Endothelial cell of umbilical vein (primary cell): ENCODE measurements at regions not wholly inside any gene's neighbourhood (a gene's known extent, or its start where the extent isn't known, plus 50 kb on each side); places are given as distances from the start of the nearest gene placed in this dataset.

Experiments used
- EZH2 ChIP-seq: IDR thresholded peaks from 2 replicates; pipeline ENCODE4 v1.6.1; 2012; ENCODE audit warnings: borderline replicate concordance, low read depth, mild to moderate bottlenecking, moderate library complexity, low read length, inconsistent platforms; ENCODE audit not compliant: severe bottlenecking
- GATA2 ChIP-seq: IDR thresholded peaks from 2 replicates; pipeline ENCODE4 v1.7.0; 2011; ENCODE audit warnings: low read depth, mild to moderate bottlenecking, moderate library complexity, mixed read lengths, low read length; ENCODE audit not compliant: insufficient read length, insufficient read depth
- POLR2A ChIP-seq: IDR thresholded peaks from 2 replicates; pipeline ENCODE4 v1.6.1; 2012; ENCODE audit warnings: low read depth, mild to moderate bottlenecking, control low read depth, low read length
- POLR2AphosphoS5 ChIP-seq: IDR thresholded peaks from 2 replicates; pipeline ENCODE4 v1.6.1; 2012; ENCODE audit warnings: low read depth, mild to moderate bottlenecking, control low read depth, low read length, moderate library complexity; ENCODE audit not compliant: insufficient read depth
- TF ChIP-seq, protein P1 (sequence below), 2 donors: IDR thresholded peaks; 1 replicate in 1 of 2; 2 replicates in 1 of 2; pipeline ENCODE4 v1.5.1; 2011; ENCODE audit warnings: low read length in 2 of 2, mild to moderate bottlenecking in 2 of 2, moderate library complexity in 2 of 2, control low read depth in 1 of 2, inconsistent platforms in 1 of 2, low read depth in 1 of 2; ENCODE audit not compliant: insufficient read depth in 1 of 2; ENCODE audit errors: extremely low read depth in 1 of 2

DNA sequence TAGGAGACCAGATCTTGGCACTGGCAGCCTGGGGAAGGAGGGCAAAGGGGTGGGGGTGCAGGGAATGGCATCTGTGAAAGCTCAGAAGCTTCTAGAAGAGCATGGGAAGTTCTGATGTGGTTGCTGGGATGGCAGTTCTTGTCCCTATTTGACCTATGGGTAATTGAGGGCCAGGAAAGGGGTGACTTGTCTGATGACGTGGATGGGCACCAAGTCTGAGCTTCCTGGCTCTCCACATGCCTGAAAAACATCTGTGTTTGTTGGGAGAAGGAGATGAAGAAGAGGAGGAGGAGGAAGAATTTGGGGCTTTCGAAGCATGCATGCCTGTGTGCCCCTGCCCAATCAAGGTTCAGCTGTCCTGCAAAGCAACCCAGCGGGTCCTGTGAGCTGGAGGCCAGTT, 158.8 kb downstream of the SMAD6 start:
- TF ChIP-seq, protein P1, sequence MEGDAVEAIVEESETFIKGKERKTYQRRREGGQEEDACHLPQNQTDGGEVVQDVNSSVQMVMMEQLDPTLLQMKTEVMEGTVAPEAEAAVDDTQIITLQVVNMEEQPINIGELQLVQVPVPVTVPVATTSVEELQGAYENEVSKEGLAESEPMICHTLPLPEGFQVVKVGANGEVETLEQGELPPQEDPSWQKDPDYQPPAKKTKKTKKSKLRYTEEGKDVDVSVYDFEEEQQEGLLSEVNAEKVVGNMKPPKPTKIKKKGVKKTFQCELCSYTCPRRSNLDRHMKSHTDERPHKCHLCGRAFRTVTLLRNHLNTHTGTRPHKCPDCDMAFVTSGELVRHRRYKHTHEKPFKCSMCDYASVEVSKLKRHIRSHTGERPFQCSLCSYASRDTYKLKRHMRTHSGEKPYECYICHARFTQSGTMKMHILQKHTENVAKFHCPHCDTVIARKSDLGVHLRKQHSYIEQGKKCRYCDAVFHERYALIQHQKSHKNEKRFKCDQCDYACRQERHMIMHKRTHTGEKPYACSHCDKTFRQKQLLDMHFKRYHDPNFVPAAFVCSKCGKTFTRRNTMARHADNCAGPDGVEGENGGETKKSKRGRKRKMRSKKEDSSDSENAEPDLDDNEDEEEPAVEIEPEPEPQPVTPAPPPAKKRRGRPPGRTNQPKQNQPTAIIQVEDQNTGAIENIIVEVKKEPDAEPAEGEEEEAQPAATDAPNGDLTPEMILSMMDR (IDR thresholded peaks at IDR 0.05; ENCODE audit: extremely low read depth in 1 of 2, insufficient read depth in 1 of 2, low read depth in 1 of 2, low read length in 2 of 2), result no peak
- TF ChIP-seq POLR2A (no peak), GATA2 (no peak), EZH2 (no peak), POLR2AphosphoS5 (no peak)
